Natural killer cell treated with Interleukin-12 subunit alpha and Interleukin-12 subunit beta and Interleukin-15 and Interleukin-18, amount 100 ng/mL, for 72 hours (primary cell): ENCODE measurements at regions not wholly inside any gene's neighbourhood (a gene's known extent, or its start where the extent isn't known, plus 50 kb on each side); places are given as distances from the start of the nearest gene placed in this dataset.

ENCODE experiments used
- ATAC-seq, 2 donors: fragments of 150-1000 bp; cut with Tn5 transposase in 1 of 2; sonication (Bioruptor Pico), chemical (Tn5 transposase) in 1 of 2; 2 replicates each; pipeline ENCODE4 v1.10.0; 2021
- DNase-seq: peaks from one replicate; pipeline ENCODE4 v3.0.0; 2022; ENCODE audit warnings: low spot score
- H3K27ac Mint-ChIP-seq, 2 donors: 1 replicate in 1 of 2; 2 replicates in 1 of 2; pipeline ENCODE4 v1.8.0; 2022; ENCODE audit warnings: mixed read lengths in 2 of 2, mild to moderate bottlenecking in 1 of 2, moderate library complexity in 1 of 2
- H3K27me3 Mint-ChIP-seq, 2 donors: 1 replicate in 1 of 2; 2 replicates in 1 of 2; pipeline ENCODE4 v1.8.0; 2022; ENCODE audit warnings: mixed read lengths in 2 of 2
- H3K36me3 Mint-ChIP-seq: one replicate; pipeline ENCODE4 v1.8.0; 2022; ENCODE audit warnings: mixed read lengths
- H3K4me1 Mint-ChIP-seq, 2 donors: 1 replicate in 1 of 2; 2 replicates in 1 of 2; pipeline ENCODE4 v1.8.0; 2022; ENCODE audit warnings: low read depth in 2 of 2, mixed read lengths in 2 of 2, mild to moderate bottlenecking in 1 of 2
- H3K4me3 Mint-ChIP-seq: one replicate; pipeline ENCODE4 v1.8.0; 2022; ENCODE audit warnings: mixed read lengths
- H3K9me3 Mint-ChIP-seq: 2 replicates; pipeline ENCODE4 v1.8.0; 2022; ENCODE audit warnings: mixed read lengths

- no peak overlapping the region for H3K4me3 Mint-ChIP-seq
- no peaks in the 10 kb centered on the region for H3K9me3 Mint-ChIP-seq
- DNase-seq = no peak
- no peak for ATAC-seq
- H3K36me3 Mint-ChIP-seq = no peaks in the 10 kb centered on the region
- no peak overlapping the region for H3K27ac Mint-ChIP-seq
- peaks cover 0 to 3% of the 10 kb centered on the region in 2 donors for H3K4me1 Mint-ChIP-seq
- peaks cover 11 to 17% of the 10 kb centered on the region in 2 donors for H3K27me3 Mint-ChIP-seq
Observed at GRCh38 chr6:4560221-4561077, 215.8 kb upstream of the CDYL start.

GRCh38 chr6:4559281-4559875 is 216.8 kb upstream of the CDYL start:
- H3K4me1 Mint-ChIP-seq = peaks cover 0 to 3% of the 10 kb centered on the region in 2 donors
- no peak for DNase-seq
- no peaks in the 10 kb centered on the region for H3K9me3 Mint-ChIP-seq
- no peak overlapping the region for H3K4me3 Mint-ChIP-seq
- H3K27me3 Mint-ChIP-seq = peaks cover 11 to 17% of the 10 kb centered on the region in 2 donors
- no peaks in the 10 kb centered on the region for H3K36me3 Mint-ChIP-seq
- H3K27ac Mint-ChIP-seq = no peak overlapping the region
- peak in 1 of 2 donors; percentile 54 for ATAC-seq

DNA sequence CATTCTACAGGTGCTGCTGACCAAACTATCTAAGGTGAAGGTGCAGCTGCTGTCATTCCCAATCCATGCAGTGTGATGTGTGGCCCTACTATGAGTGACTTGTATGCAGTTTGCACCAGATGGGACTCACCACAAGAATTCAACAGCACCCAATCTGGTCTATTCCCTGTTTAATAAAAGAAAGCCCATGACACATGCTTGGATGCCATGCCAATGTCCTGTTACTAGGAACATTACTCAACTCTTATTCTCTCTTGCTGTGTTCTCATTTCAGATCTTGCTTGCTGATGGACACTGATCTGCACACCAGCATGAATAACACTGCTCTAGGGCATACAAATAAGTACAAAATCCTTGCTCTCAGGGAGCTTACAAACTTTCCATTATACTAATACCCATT is 221.6 kb upstream of the CDYL start:
- Mint-ChIP-seq H3K4me1 (peaks cover 7% of the 10 kb centered on the region in 2 donors), H3K36me3 (no peaks in the 10 kb centered on the region), H3K27me3 (peaks cover 10 to 23% of the 10 kb centered on the region in 2 donors), H3K27ac (no peak overlapping the region), H3K4me3 (no peak overlapping the region), H3K9me3 (peaks cover 3% of the 10 kb centered on the region)
- no peak for ATAC-seq
- DNase-seq = no peak

DNA sequence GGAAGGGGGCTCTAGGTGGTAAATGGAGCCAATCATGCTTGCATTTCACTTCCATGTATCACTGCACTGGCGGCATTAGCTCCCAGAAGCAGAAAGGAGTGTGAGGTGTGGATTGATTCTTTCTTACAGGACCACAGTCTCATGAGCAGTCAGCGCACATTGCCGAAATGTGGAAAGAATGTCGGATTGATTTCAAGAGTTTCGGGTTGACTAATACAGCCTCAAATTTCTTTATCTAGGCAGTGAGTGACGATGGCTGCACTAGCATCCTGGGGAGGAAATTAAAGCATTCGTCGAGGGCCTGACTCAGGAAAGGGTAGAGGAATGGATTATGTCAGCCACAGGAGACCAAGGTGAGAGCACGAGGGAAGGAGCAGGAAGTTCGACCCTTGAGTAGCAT is 222.8 kb upstream of the CDYL start:
- Mint-ChIP-seq H3K27ac (no peak overlapping the region), H3K9me3 (peaks cover 3% of the 10 kb centered on the region), H3K4me1 (peaks cover 7% of the 10 kb centered on the region in 2 donors), H3K36me3 (no peaks in the 10 kb centered on the region), H3K4me3 (peak overlapping the region; percentile 8), H3K27me3 (peaks cover 10 to 17% of the 10 kb centered on the region in 2 donors)
- ATAC-seq (peak in 1 of 2 donors; percentile 83), DNase-seq (no peak)

DNA sequence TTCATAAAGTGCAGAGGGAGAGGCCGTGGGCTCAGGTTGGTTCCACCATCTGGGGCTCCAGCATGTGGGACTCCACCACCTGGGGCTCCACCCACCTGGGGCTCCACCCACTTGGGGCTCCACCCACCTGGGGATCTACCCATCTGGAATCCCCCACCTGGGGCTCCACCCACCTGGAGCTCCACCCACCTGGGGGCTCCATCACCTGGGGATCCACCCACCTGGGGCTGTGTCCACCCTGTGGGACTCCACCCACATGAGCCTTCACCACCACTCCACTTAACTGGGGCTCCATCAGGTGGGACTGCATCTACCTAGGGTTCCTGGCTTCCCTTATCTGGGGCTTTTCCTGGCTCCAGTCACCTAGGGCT is 226.0 kb upstream of the CDYL start:
- ATAC-seq = peak in 1 of 2 donors; percentile 55
- Mint-ChIP-seq H3K9me3 (peaks cover 3% of the 10 kb centered on the region), H3K27ac (no peak overlapping the region), H3K36me3 (no peaks in the 10 kb centered on the region), H3K4me1 (peaks cover 7% of the 10 kb centered on the region in 2 donors), H3K27me3 (peaks cover 17 to 20% of the 10 kb centered on the region in 2 donors), H3K4me3 (no peak overlapping the region)
- no peak for DNase-seq

GRCh38 chr6:4549556-4550226 is 226.5 kb upstream of the CDYL start:
- Mint-ChIP-seq H3K9me3 (peaks cover 3% of the 10 kb centered on the region), H3K36me3 (no peaks in the 10 kb centered on the region), H3K27me3 (peaks cover 18 to 21% of the 10 kb centered on the region in 2 donors), H3K27ac (no peak overlapping the region), H3K4me1 (peaks cover 7% of the 10 kb centered on the region in 2 donors), H3K4me3 (no peak overlapping the region)
- no peak for ATAC-seq
- DNase-seq = no peak

- ATAC-seq = no peak
- Mint-ChIP-seq H3K4me3 (no peak overlapping the region), H3K27ac (no peak overlapping the region), H3K9me3 (peaks cover 3% of the 10 kb centered on the region), H3K4me1 (peaks cover 0 to 5% of the 10 kb centered on the region in 2 donors), H3K36me3 (no peaks in the 10 kb centered on the region), H3K27me3 (peaks cover 13 to 27% of the 10 kb centered on the region in 2 donors)
- DNase-seq = no peak
Observed at GRCh38 chr6:4545893-4546292, 230.3 kb upstream of the CDYL start.

- H3K4me3 Mint-ChIP-seq = no peak overlapping the region
- H3K27ac Mint-ChIP-seq = no peak overlapping the region
- no peaks in the 10 kb centered on the region for H3K4me1 Mint-ChIP-seq
- peaks cover 13 to 27% of the 10 kb centered on the region in 2 donors for H3K27me3 Mint-ChIP-seq
- no peaks in the 10 kb centered on the region for H3K9me3 Mint-ChIP-seq
- H3K36me3 Mint-ChIP-seq = no peaks in the 10 kb centered on the region
- ATAC-seq (no peak), DNase-seq (no peak)
Observed at GRCh38 chr6:4543596-4543995, 232.6 kb upstream of the CDYL start.

- DNase-seq (no peak), ATAC-seq (no peak)
- Mint-ChIP-seq H3K27ac (no peak overlapping the region), H3K36me3 (peaks cover 15% of the 10 kb centered on the region), H3K4me1 (no peaks in the 10 kb centered on the region), H3K9me3 (peaks cover 7% of the 10 kb centered on the region), H3K27me3 (peaks cover 32 to 61% of the 10 kb centered on the region in 2 donors), H3K4me3 (no peak overlapping the region)
Observed at GRCh38 chr6:4533576-4533975, 242.6 kb upstream of the CDYL start.

DNA sequence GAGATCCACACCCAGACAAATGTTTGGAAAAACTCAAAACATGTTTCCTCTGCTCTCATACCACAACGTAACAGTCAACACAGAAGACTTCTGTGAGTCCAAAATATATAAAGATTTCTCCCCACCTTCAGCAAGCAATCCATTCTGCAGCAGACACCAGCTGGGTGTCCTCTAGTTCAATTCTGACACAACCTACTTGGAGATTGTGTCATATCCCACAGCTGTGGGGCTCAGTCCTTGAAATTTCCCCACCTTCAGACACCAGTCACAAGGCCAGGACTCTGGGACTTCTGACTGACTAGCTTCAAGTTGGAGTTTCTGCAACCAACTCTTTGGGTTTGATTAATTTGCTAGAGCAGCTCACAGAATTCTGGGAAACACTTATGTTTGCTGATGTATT is 244.8 kb upstream of the CDYL start:
- H3K9me3 Mint-ChIP-seq = peaks cover 7% of the 10 kb centered on the region
- no peaks in the 10 kb centered on the region for H3K4me1 Mint-ChIP-seq
- H3K4me3 Mint-ChIP-seq = no peak overlapping the region
- H3K36me3 Mint-ChIP-seq = peaks cover 23% of the 10 kb centered on the region
- DNase-seq (no peak), ATAC-seq (no peak)
- H3K27ac Mint-ChIP-seq = no peak overlapping the region
- H3K27me3 Mint-ChIP-seq = peaks cover 39 to 72% of the 10 kb centered on the region in 2 donors

DNA sequence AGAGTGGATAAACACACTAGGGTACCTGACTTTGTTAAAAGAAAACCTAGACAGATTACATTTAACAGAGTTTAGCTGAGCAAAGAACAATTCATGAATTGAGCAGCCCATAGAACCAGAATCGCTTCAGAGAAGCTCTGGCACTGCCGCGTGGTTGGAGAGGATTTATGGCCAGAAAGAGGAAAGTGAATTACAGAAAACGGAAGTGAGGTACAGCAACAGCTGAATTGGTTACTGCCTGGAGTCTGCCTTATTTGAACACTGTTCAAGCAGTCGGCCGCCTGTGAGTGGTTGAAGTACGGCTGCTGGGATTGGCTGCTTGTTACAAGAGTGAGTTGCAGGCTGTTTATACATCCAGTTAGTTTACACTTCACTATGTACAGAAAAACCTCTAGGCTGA is 253.8 kb upstream of the CDYL start:
- Mint-ChIP-seq H3K4me3 (no peak overlapping the region), H3K36me3 (peaks cover 4% of the 10 kb centered on the region), H3K27ac (no peak overlapping the region), H3K4me1 (peaks cover 0 to 10% of the 10 kb centered on the region in 2 donors), H3K9me3 (no peaks in the 10 kb centered on the region), H3K27me3 (peaks cover 33 to 49% of the 10 kb centered on the region in 2 donors)
- no peak for DNase-seq
- ATAC-seq = no peak

DNA sequence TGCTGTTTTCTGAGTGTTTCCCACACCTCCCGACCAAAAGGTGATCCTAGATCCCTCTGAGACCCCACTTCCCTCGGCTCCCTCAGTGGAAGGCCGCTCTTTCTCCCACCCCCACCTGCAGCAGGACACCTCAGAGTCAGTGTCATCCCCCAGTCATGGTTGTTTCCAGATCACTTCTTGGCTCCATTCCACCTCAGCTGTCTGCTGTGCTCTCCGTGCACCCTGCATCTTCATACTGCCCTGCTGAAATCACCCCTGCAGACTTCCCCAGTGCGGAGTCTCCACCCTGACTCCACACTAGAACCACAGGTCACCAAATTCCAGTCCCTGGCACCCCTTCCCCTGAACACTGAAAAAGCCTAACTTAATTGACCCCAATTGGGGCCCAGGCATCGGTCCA is 255.1 kb upstream of the CDYL start:
- H3K27me3 Mint-ChIP-seq = peaks cover 28 to 41% of the 10 kb centered on the region in 2 donors
- peaks cover 0 to 10% of the 10 kb centered on the region in 2 donors for H3K4me1 Mint-ChIP-seq

GRCh38 chr6:4518506-4518905 is 257.7 kb upstream of the CDYL start:
- peaks cover 0 to 10% of the 10 kb centered on the region in 2 donors for H3K4me1 Mint-ChIP-seq
- H3K27me3 Mint-ChIP-seq = peaks cover 26 to 37% of the 10 kb centered on the region in 2 donors
- ATAC-seq = no peak
- DNase-seq = no peak
- no peak overlapping the region for H3K27ac Mint-ChIP-seq
- no peaks in the 10 kb centered on the region for H3K9me3 Mint-ChIP-seq
- H3K4me3 Mint-ChIP-seq = no peak overlapping the region
- H3K36me3 Mint-ChIP-seq = no peaks in the 10 kb centered on the region

More for the DNA sequence above, 255.1 kb upstream of the CDYL start:
- ATAC-seq (no peak), DNase-seq (no peak)
- Mint-ChIP-seq H3K9me3 (no peaks in the 10 kb centered on the region), H3K27ac (no peak overlapping the region), H3K36me3 (no peaks in the 10 kb centered on the region), H3K4me3 (no peak overlapping the region)

DNA sequence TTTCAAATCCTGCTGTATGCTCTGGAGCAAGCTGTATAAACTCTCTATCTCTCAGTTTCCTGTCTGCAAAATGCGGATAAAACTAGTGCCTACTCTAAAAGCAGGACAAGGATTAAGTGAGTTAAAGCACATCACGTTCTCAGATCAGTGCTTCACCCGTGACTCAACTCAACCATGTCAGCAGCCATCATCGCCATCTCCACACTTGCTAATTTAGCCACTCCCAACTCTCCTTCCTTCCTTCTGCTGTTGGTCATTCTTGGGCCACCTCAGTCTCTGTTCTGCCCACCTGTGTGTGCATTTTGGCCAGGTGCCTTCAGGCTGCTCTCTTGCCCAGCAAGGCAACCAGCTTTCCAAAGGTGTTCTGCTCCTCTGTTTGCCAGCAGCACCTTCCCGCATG is 260.0 kb upstream of the CDYL start:
- no peak for ATAC-seq

More for the DNA sequence above, 260.0 kb upstream of the CDYL start:
- Mint-ChIP-seq H3K4me3 (no peak overlapping the region), H3K4me1 (no peaks in the 10 kb centered on the region), H3K36me3 (no peaks in the 10 kb centered on the region), H3K27ac (no peak overlapping the region), H3K27me3 (peaks cover 18 to 20% of the 10 kb centered on the region in 2 donors), H3K9me3 (no peaks in the 10 kb centered on the region)
- DNase-seq = no peak
